MCF 10A (cell line): ENCODE measurements at regions not wholly inside any gene's neighbourhood (a gene's known extent, or its start where the extent isn't known, plus 50 kb on each side); places are given as distances from the start of the nearest gene placed in this dataset.

Source experiments
- BruUV-seq: library from RNA; stranded (reverse); fragments of 400-500 nt; replicated peaks from 2 replicates; lab custom pipeline; 2021; lab: Mats Ljungman, UMichigan
- CTCF ChIA-PET: fragments of 300-600 bp; sonication (Branson Sonifier 250); formaldehyde crosslinking; extraction: SDS; loops from one replicate; lab custom pipeline; 2021; ENCODE audit warnings: antibody characterized with exemption, inconsistent platforms; lab: Yijun Ruan, JAX
- POLR2A ChIA-PET: fragments of 300-600, 350-650 bp; sonication (Branson Sonifier 250); formaldehyde crosslinking; extraction: SDS; loops from one replicate; lab custom pipeline; 2020; ENCODE audit warnings: antibody characterized with exemption, inconsistent platforms; lab: Yijun Ruan, JAX
- DNase-seq: peaks from one replicate; pipeline ENCODE4 v3.0.0-alpha.2; 2018; ENCODE audit not compliant: unreplicated experiment
- H3K27ac Mint-ChIP-seq: one replicate; pipeline ENCODE4 v1.8.0; 2022; ENCODE audit warnings: mild to moderate bottlenecking, low read depth, mixed read lengths; ENCODE audit not compliant: unreplicated experiment
- H3K27me3 Mint-ChIP-seq: one replicate; pipeline ENCODE4 v1.8.0; 2022; ENCODE audit warnings: mixed read lengths; ENCODE audit not compliant: insufficient read depth, unreplicated experiment
- H3K36me3 Mint-ChIP-seq: one replicate; pipeline ENCODE4 v1.8.0; 2022; ENCODE audit warnings: mild to moderate bottlenecking, moderate library complexity, mixed read lengths; ENCODE audit not compliant: insufficient read depth, unreplicated experiment
- H3K4me1 Mint-ChIP-seq: one replicate; pipeline ENCODE4 v1.8.0; 2022; ENCODE audit warnings: mixed read lengths; ENCODE audit not compliant: insufficient read depth, unreplicated experiment
- H3K4me3 Mint-ChIP-seq: one replicate; pipeline ENCODE4 v1.8.0; 2022; ENCODE audit warnings: mild to moderate bottlenecking, moderate library complexity, mixed read lengths; ENCODE audit not compliant: unreplicated experiment
- H3K9me3 Mint-ChIP-seq: one replicate; pipeline ENCODE4 v1.8.0; 2022; ENCODE audit warnings: mixed read lengths; ENCODE audit not compliant: unreplicated experiment
- intact Hi-C: fragments of 100-400 bp; cut with micrococcal nuclease; formaldehyde crosslinking; loops from 2 replicates; pipeline ENCODE4 v1.14.1; 2022
- TF ChIP-seq, protein P1 (sequence below): fragments of 200-600 bp; IDR thresholded peaks from one replicate; pipeline ENCODE4 v1.8.0; 2022; ENCODE audit warnings: antibody characterized with exemption, mild to moderate bottlenecking; ENCODE audit not compliant: unreplicated experiment

- Mint-ChIP-seq H3K4me3 (no peak overlapping the region), H3K27me3 (no peaks in the 10 kb centered on the region), H3K36me3 (no peaks in the 10 kb centered on the region), H3K9me3 (no peaks in the 10 kb centered on the region), H3K27ac (no peak overlapping the region), H3K4me1 (no peaks in the 10 kb centered on the region)
- BruUV-seq = no TSS peak
- TF ChIP-seq, protein P1, sequence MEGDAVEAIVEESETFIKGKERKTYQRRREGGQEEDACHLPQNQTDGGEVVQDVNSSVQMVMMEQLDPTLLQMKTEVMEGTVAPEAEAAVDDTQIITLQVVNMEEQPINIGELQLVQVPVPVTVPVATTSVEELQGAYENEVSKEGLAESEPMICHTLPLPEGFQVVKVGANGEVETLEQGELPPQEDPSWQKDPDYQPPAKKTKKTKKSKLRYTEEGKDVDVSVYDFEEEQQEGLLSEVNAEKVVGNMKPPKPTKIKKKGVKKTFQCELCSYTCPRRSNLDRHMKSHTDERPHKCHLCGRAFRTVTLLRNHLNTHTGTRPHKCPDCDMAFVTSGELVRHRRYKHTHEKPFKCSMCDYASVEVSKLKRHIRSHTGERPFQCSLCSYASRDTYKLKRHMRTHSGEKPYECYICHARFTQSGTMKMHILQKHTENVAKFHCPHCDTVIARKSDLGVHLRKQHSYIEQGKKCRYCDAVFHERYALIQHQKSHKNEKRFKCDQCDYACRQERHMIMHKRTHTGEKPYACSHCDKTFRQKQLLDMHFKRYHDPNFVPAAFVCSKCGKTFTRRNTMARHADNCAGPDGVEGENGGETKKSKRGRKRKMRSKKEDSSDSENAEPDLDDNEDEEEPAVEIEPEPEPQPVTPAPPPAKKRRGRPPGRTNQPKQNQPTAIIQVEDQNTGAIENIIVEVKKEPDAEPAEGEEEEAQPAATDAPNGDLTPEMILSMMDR = no peak
- POLR2A ChIA-PET = interaction anchor here (0.6 kb wide), 1 partner anchor 18 kb away, joined by 4 read pairs; no protein-coding TSS in a partner anchor
- intact Hi-C loops = no loop called here
- CTCF ChIA-PET = interaction anchor here (0.7 kb wide), 1 partner anchor 80 kb away, joined by 3 read pairs; no protein-coding TSS in a partner anchor
- DNase-seq = no peak
Observed at GRCh38 chr3:43895573-43895972, 204.8 kb downstream of the ABHD5 start.

- BruUV-seq = no TSS peak
Observed at GRCh38 chr3:43902415-43902814, 211.7 kb downstream of the ABHD5 start.

DNA sequence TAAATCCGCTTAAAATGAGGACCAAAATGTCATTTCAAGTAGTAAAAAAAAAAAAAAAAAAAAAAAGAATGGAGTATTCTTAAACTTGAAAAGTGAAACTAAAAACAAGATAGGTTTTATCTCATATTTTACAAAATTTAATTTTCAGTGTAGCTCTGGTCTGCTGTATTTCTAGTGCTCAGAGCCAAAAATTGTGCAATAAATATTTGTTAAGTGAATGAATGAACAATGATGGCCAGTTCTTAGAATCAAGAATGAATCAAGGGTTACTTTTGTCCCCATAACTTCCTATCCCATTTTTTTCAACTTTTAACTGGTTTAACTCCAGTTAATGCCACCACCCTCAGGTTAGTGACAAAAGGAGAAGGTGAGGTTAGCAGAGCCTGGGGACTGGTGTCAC lies 214.4 kb downstream of the ABHD5 start:
- TF ChIP-seq, protein P1 = no peak
- intact Hi-C loops = no loop called here
- no peak for DNase-seq
- no TSS peak for BruUV-seq
- Mint-ChIP-seq H3K36me3 (peaks cover 3% of the 10 kb centered on the region), H3K4me1 (no peaks in the 10 kb centered on the region), H3K4me3 (no peak overlapping the region), H3K27me3 (no peaks in the 10 kb centered on the region), H3K9me3 (no peaks in the 10 kb centered on the region), H3K27ac (no peak overlapping the region)
- ChIA-PET POLR2A (no interaction called here), CTCF (no interaction called here)

More at GRCh38 chr3:43902415-43902814, 211.7 kb downstream of the ABHD5 start:
- no peak overlapping the region for H3K27ac Mint-ChIP-seq
- no peak for DNase-seq
- no peak overlapping the region for H3K4me3 Mint-ChIP-seq
- no peaks in the 10 kb centered on the region for H3K4me1 Mint-ChIP-seq
- POLR2A ChIA-PET = no interaction called here
- no peaks in the 10 kb centered on the region for H3K27me3 Mint-ChIP-seq
- no peaks in the 10 kb centered on the region for H3K36me3 Mint-ChIP-seq
- CTCF ChIA-PET = no interaction called here
- no peaks in the 10 kb centered on the region for H3K9me3 Mint-ChIP-seq
- intact Hi-C loops = no loop called here
- TF ChIP-seq, protein P1 = no peak

DNA sequence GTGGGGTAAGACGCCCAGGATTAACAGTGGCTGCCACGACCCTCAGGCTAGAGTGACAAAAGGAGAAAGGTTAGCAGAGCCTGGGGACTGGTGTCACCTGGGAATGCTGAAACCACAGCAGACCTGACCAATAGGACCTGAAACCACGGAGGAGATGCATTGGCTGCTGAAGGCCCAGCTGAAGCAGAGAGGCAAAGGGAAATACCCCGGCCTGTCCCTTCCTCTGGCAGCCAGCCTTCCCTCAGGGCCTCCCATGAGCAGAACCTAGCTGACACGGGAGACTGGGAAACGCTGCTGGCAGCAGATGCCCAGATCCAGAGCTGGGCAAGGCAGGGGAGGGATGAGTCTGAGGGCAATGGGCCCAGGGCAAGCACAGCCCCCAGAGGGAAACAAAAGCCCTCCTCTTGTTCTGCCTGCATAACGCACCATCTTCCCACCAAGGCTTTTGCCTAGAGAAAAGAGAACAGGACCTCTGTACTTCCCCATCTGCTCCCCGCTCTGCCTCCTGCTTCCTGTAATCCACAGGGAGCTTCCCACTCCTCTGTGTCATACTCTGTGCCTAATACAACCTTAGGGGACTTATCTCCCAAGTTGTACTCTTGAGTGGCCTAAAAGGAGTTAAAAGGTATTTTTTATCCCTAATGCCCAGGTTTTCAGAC lies 216.2 kb downstream of the ABHD5 start:
- TF ChIP-seq, protein P1 = no peak
- Mint-ChIP-seq H3K27me3 (no peaks in the 10 kb centered on the region), H3K4me1 (no peaks in the 10 kb centered on the region), H3K27ac (no peak overlapping the region), H3K9me3 (no peaks in the 10 kb centered on the region), H3K4me3 (no peak overlapping the region), H3K36me3 (peaks cover 5% of the 10 kb centered on the region)
- BruUV-seq = no TSS peak
- intact Hi-C loops = no loop called here
- CTCF ChIA-PET = no interaction called here
- POLR2A ChIA-PET = no interaction called here
- DNase-seq = no peak
